DMS153 treated with DMSO at 0.1 percent for 48 hours (cell line): ENCODE measurements at regions not wholly inside any gene's neighbourhood (a gene's known extent, or its start where the extent isn't known, plus 50 kb on each side); places are given as distances from the start of the nearest gene placed in this dataset.
"Not testable (repeated sequence)": the region's sequence is repeated elsewhere in the genome, so short reads cannot be mapped to it uniquely, and the experiment has no call there.

Source experiments
- DNase-seq: peaks from one replicate; lab custom pipeline; 2025; ENCODE audit not compliant: unreplicated experiment; lab: John Stamatoyannopoulos, UW

GRCh38 chr9:129561594-129562281 is 59.2 kb downstream of the C9orf50 start:
- DNase-seq = peak; percentile 13

DNA sequence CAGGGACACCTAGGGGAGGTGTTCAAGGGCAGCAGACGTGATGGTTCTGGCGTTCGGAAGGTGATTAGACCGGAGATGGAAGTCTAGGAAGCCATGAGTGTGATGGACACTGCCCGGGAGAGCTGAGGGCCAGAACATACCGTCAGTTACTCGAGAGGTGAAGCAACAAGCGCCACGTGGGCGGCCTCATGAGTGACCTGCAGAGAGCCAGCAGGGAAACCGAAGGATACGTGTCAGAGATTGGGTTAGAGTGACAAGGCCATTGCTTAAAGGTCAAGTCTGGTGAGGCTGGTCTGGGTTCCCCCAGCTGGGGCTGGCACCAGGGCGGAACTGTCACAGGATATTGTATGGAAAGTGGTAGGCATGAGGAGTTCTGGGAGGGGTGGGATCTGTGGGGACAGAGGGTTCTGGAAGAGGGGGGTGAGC is 60.0 kb downstream of the C9orf50 start:
- no peak for DNase-seq

DNA sequence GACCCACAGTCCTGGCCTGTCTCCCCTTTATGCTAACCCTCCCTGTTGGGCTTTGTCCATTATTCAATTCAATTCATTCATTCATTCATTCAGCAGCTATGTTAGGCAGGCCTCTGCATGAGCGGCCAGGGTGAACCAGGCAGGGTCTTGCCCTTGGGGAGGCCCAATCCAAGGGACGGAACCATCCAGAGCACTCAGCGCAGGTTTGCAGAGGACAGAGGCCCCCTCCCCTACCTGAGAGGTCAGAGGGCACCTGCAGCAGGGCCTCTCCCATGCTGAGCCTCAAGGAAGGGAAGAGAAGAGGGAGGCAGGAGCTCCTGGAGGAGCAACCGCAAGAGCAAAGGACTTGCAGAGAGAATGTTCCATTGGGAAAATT is 61.4 kb downstream of the C9orf50 start:
- no peak for DNase-seq

DNA sequence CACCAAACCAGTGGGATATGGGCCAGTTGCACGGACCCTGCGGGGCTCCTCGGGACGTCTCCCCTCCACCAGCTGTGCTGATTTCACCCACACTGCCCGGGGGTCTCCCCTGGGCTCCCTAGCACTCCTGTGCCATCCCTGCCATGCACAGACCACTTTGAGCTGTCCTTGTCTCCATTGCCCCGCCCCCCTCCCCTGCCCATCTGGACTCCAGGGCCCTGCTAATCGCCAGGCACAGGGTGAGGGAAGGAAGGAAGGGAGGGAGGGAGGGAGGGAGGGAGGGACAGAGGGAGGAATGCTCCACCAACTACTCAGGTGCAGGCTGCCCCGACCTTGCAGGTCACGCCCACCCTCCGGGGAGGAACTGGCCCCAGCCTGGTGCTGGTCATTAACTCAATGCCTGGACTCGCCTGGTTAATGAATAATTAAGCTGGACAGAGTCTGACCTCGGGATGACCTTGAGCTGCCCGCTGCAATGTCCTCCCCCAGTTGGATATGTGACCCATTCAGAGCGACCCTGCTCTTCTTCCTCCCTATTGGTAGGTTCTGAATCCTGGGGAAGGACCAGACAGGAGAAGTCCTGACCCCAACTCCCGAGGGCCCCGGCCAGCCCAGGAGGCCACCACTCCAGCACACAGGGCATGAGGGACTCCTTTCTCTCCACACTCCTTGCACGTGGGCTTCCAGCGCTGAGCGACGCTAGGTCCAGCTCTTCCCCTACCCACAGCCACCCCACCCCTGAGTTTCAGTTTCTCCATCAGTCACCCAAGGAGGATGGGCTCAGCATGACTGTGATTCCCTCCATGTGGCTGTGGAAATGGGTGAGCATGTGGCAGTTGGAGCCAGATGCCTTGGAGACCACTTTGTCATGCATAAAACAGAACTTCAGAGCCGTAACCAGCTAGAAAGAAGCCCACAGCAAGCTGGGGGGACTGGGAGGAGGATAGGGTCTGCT is 62.1 kb downstream of the C9orf50 start:
- DNase-seq = no peak

GRCh38 chr9:129558063-129558550 is 62.8 kb downstream of the C9orf50 start:
- no peak for DNase-seq

DNA sequence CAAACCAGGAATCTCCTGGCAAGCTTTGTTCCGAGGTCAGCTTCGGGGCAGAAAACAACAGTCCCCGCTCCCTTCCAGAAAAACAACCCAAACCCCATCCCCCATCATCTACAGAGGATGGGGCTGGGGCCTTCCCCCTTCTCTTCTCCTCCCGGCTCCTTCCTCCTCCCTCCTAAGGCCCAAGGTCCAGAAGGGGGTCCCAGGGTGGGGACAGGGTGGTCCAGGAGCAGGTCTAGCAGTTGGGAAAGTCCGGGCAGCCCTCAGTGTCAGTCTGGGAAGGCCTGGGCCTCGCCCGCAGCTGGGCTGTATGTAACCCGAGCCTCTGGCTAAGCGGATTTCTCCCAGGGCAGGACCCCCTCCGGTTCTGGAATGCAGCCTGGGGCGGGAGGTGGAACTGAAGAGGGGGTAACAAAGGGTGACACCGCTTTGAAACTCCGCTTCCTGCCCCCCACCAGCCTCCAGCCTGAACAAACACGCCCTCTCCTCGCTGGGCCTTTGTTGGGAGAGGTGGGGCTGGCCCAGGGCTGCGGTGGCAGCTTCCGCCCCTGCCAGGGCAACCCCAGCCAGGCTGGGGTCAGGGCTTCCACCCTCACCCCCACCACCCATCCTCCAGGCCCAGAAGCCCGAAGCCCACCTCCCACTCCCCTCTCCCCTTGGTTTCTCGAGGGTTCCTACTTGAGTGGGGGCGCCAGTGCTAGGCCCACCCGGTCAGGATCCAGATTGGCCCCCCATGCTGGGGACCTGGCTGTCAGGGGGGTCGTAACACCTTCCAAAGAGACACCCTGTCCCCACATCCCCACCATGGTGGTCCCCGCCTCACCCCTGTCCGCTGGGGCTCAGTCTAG is 63.5 kb downstream of the C9orf50 start:
- DNase-seq = no peak

GRCh38 chr9:129556491-129557191 is 64.3 kb downstream of the C9orf50 start:
- no peak for DNase-seq

DNA sequence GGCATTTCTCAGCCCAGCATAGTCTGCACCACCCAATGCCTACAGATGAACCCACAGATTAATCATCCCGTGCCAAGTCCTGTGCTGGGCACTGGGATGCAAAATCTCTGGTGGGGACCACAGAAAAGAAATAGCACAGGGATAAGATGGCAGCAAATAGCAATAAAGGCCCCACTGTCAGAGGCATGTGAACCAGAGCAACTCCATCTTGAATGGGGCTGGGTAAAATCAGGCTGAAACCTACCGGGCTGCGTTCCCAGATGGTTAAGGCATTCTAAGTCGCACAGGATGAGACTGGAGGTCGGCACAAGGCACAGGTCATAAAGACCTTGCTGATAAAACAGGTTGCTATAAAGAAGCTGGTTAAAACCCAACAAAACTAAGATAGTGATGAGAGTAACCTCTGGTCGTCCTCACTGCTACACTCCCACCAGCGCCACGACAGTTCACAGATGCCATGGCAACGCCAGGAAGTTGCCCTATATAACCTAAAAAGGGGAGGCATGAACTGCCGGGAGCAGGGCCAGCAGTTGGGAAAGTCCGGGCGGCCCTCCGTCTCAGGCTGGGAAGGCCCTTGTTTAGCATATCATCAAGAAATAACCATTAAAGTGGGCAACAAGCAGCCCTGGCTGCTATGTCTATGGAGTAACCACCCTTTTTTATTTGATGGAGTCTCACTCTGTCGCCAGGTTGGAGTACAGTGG is 65.2 kb downstream of the C9orf50 start:
- DNase-seq = no peak

DNA sequence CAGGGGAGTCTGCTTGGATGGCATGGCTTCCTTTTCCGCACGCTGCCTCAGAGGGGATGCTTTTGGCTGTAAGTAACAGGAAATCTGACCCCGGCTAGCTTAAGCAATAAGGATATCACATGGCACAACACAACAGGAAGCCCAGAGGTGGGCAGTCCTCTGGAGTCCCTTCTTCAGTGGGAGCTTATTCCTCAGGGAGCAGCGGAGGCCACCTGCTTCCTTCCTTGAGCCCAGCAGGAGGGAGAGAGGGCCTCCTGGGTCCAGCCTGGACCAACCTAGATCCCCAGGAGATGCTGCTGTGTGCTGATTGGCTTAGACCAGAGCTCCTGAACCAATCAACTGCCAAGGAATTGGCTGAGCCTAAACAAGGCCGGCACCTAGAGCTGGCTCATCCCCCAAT is 66.3 kb downstream of the C9orf50 start:
- no peak for DNase-seq

DNA sequence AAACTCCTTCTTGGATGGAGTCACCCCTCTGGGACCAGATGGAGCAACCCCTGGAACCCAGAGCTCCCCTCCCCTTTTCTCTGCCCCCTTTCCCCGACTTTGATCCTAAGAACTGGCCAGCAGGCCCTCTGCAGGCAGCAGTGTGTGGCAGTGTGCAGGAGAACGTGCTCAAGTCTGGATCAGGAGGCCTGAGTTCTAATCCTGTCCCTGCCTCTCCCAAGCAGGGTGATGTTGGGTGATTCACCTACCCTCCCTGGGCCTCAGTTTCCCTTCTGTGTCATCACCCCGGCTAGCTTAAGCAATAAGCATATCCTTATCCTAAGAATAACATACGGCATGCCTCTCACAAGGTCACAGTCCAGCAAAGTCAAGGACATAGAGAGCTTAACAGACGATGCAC is 67.6 kb downstream of the C9orf50 start:
- no peak for DNase-seq

GRCh38 chr9:129552064-129552463 is 68.8 kb downstream of the C9orf50 start:
- no peak for DNase-seq

- no peak for DNase-seq
Measured at GRCh38 chr9:129551393-129551973, 69.4 kb downstream of the C9orf50 start.

- DNase-seq = not testable (repeated sequence)
Measured at GRCh38 chr9:129550977-129551376, 69.9 kb downstream of the C9orf50 start.

DNA sequence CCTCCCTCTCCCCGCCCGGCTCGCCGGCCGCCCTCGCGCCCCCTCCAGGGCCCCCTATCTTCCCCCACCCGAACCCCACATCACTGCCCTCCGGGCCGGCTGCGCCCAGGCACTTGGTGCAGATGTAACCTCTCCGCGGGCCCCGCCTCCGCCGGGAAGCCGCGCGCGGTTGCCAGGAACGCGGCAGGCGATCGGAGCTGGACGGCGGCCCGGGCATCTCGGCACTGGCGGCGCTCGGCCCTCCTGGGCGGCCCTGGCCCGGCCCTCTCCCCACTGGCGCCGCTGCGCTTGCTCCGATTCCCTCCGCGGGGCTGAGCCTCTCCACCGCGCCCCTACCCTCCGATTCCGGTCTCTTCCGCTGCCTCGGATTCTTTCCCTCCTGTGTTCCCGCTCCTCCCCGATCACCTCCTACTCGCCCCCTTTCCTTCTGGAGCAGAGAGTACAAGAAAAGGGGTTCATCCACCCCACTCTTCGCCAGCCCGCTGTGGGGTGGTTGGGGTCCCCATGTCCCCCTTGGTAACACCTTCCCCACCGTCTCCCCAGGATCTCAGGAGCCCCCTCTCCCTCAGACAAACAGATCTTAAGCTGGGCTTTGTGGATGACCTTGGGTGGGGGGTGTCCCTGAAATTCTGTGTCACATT is 70.6 kb downstream of the C9orf50 start:
- DNase-seq = peak; percentile 27

DNA sequence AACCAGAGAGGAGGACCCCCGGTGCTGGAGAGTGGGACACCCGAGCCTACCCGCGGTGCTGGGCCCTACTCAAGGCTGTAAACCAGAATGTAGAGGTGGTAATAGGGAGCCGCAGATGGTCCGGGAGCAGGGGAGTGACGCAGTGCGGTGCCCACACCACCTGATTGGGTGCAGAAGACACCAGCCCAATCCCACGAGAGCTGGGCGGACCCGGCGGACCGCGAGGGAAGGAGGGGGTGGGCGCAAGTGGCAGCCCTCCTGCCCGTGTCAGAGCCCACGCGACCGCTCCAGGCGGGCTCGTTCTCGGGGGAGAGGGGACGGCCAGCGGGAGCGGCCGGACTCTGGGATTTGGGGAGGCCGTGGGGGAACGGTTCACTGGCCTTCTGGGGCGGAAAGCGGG is 71.2 kb downstream of the C9orf50 start:
- no peak for DNase-seq

DNA sequence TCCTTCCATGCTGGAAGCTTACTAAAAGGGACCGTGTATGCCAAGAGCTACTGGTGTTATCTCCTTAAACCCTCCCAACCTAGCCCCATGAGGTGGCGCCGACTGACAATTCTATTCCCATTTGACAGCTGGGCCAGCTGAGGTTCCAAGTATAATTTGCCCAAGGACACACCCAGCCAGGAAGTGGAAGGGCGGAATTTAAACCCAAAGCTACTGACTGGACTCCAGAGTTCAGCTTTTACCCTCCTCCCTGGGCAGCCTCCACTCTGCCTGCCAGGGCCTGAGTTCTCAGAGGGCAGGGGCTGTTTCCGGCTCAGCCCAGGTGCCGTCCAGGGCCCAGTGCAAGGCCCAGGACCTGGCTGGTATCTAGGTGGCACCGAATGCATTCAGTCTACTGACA is 71.8 kb downstream of the C9orf50 start:
- DNase-seq = no peak

DNA sequence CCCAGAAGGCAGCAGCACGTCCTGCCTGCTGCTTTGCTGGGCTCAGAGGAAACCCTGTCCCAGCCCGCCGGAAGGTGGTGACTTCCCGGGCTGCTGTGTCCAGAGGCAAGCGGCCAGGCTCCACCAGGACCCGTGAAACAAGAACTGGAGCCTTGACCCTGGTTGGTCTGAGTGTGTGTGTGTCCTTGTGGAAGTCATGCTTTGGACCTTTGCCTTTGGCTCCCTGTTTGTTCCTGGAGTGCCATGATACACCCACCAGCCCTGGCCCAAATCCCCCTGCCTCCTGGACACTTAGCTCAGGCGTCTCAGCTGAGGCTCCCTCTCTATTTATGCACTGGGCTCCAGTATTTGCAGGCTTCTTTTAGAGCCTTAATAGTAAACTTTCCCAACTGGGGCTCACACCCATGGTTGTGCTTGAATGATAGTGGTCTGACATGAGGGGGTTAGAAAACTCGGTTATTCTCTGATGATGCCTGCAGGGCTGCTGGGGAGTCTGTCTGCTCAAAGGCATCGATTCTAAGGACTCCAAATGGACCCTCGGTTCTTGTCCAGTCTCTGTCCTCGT is 72.2 kb downstream of the C9orf50 start:
- no peak for DNase-seq

DNA sequence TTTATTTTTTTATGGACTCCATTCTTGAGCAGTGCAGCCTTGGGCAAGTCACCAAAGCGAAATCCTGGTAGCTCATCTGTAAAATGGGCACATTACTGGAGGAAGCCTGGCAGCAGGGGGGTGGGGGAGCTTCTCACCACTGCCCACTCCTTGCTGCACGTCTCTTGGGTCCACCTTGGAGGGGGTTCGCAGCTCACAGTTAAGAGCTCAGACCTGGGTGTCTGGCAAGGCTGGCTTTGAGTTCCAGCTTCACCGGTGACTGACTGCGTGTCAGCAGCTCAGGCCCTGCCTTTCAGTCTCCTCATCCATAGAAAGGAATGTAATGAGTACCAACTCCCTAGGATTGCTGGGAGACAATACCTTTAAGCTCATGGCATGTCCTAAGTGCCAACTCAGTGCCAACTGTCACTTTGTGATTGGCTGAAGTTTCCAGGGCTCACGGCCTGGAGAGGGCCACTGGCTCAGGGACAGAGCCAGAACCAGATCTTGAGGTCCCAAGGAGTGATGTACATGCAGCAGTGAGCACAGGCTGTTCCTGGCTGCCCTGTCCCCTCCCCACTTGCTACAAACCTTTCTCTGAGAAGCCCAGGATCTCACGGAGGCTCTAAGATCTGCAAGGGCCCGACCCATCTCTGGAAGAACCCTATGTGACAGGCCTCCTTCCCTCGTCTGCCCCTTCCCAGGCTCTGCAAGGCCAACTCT is 72.9 kb downstream of the C9orf50 start:
- no peak for DNase-seq
